HG02763 (cell line): ENCODE measurements at regions not wholly inside any gene's neighbourhood (a gene's known extent, or its start where the extent isn't known, plus 50 kb on each side); places are given as distances from the start of the nearest gene placed in this dataset.

ENCODE experiments used
- ATAC-seq: cut with Tn5 transposase; IDR thresholded peaks from one replicate; pipeline ENCODE4 v1.9.1; 2021; ENCODE audit warnings: mild to moderate bottlenecking, moderate library complexity; ENCODE audit not compliant: unreplicated experiment

- ATAC-seq: peak; percentile 93
These were observed 58.6 kb upstream of the ZC4H2 start, which contains the start of gene ZC3H12B for GRCh38 chrX:65034668-65035445. TSS of gene ZC3H12B (plus strand) at chrX:65034826.

GRCh38 chrX:65034292-65034667, 58.0 kb upstream of the ZC4H2 start:
- ATAC-seq: no peak
